ENCODE measurements at regions not wholly inside any gene's neighbourhood (a gene's known extent, or its start where the extent isn't known, plus 50 kb on each side); places are given as distances from the start of the nearest gene placed in this dataset.

DNA sequence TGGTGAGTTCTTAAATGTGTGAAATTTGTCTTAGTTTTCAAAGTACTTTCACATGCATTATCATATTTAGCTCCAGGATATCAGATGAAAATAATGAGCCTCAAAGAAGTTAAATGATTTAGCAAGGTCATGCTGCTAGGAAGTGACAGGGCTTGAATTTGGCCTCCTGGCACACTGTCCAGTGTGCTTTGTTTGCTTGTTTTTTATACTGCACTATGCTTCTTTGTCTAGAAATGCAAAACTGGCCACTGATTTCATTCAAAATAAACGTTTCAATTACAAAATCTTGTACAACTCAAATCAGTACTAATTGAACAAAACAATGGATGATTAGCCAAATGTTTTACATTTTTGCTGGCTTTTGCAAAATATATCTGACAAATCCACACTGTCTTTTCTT is 583.3 kb upstream of the CBLB start:
- Histone ChIP-seq H3K4me1 (no peaks in the 10 kb centered on the region), H3K4me3 (no peak overlapping the region), H3K27ac (no peak overlapping the region), H3K36me3 (replicated peaks in 1 of 2; ENCODE audit: insufficient read depth in 1 of 2, low read depth in 2 of 2) (no peaks in the 10 kb centered on the region), H3K27me3 (no peaks in the 10 kb centered on the region), H3K9me3 (no peaks in the 10 kb centered on the region)
- ATAC-seq (no peak), DNase-seq (no peak)
- TF ChIP-seq POLR2A (IDR thresholded peaks at IDR 0.05) = no peak
- TF ChIP-seq, protein P1, sequence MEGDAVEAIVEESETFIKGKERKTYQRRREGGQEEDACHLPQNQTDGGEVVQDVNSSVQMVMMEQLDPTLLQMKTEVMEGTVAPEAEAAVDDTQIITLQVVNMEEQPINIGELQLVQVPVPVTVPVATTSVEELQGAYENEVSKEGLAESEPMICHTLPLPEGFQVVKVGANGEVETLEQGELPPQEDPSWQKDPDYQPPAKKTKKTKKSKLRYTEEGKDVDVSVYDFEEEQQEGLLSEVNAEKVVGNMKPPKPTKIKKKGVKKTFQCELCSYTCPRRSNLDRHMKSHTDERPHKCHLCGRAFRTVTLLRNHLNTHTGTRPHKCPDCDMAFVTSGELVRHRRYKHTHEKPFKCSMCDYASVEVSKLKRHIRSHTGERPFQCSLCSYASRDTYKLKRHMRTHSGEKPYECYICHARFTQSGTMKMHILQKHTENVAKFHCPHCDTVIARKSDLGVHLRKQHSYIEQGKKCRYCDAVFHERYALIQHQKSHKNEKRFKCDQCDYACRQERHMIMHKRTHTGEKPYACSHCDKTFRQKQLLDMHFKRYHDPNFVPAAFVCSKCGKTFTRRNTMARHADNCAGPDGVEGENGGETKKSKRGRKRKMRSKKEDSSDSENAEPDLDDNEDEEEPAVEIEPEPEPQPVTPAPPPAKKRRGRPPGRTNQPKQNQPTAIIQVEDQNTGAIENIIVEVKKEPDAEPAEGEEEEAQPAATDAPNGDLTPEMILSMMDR (IDR thresholded peaks at IDR 0.05) = no peak
- WGBS, 2 donors = 6 to 10% methylated on average over 1 of the region's 1 CpG
- intact Hi-C loops (cut with DNase I) = no loop called here

DNA sequence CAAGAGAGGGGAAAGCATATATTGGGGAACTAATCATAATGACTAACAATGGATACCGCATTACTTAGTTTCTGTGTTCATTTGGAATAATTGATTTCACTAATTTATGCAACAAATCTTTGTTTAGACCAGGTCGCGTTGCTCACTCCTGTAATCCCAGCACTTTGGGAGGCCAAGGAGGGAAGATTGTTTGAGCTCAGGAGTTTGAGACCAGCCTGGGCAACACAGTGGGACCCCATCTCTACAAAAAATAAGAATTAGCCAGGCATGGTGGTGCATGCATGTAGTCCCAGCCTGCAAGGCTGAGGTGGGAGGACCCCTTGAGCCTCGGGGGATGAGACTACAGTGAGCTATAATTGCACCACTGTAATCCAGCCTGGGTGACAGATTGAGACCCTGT is 585.7 kb upstream of the CBLB start:
- Histone ChIP-seq H3K4me3 (no peak overlapping the region), H3K27me3 (no peaks in the 10 kb centered on the region), H3K36me3 (replicated peaks in 1 of 2; ENCODE audit: insufficient read depth in 1 of 2, low read depth in 2 of 2) (no peaks in the 10 kb centered on the region), H3K4me1 (no peaks in the 10 kb centered on the region), H3K9me3 (no peaks in the 10 kb centered on the region), H3K27ac (no peak overlapping the region)
- TF ChIP-seq, protein P1 (IDR thresholded peaks at IDR 0.05) = no peak
- no peak for TF ChIP-seq POLR2A (IDR thresholded peaks at IDR 0.05)
- WGBS, 2 donors = 67 to 76% methylated on average over 4 of the region's 4 CpGs
- intact Hi-C loops (cut with DNase I) = no loop called here
- ATAC-seq (no peak), DNase-seq (no peak)

DNA sequence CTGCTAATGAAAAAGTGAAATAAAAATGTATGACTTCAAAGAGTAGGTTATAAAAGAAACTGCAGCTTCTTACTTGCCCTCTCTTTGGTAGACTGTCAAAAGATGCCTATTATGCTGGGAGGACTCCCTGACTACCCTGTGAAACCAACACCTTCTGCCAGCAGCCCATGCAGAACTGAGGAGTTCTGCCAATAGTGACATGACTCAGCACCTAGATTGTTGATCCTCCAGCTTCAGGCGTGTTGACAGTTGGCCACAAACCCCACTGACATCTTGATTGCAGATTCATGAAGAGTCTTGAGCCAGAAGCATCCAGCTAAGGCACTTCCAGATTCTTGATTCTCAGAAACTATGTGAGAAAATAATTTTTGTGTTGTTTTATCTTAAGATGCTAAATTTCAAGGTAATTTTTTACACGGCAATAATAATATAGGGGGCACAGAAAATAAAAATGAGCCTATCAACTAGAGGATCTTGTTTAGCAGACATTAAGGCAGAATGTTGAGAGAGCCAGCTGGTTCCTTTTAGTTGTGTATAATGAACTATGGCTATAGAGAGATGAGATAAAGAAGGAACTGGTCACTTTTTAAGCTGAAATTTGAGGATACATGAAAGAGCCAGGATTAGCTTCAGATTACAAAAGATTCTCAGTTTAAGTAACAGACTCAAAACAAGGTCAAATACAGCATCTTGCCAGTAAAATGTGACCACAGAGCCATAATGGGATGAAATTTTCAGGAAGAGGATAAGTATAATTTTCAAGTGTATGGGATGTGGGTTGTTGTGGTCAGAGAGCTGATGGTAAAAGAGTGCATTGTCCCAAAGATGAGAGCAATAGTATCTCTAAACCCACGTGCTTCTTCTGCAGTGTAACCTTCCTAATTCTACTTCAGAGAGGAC is 588.7 kb upstream of the CBLB start:
- Histone ChIP-seq H3K36me3 (replicated peaks in 1 of 2; ENCODE audit: insufficient read depth in 1 of 2, low read depth in 2 of 2) (no peaks in the 10 kb centered on the region), H3K4me1 (no peaks in the 10 kb centered on the region), H3K4me3 (no peak overlapping the region), H3K27ac (no peak overlapping the region), H3K9me3 (no peaks in the 10 kb centered on the region), H3K27me3 (no peaks in the 10 kb centered on the region)
- intact Hi-C loops (cut with DNase I) = no loop called here
- TF ChIP-seq, protein P1 (IDR thresholded peaks at IDR 0.05) = no peak
- TF ChIP-seq POLR2A (IDR thresholded peaks at IDR 0.05) = no peak
- WGBS, 2 donors = 33 to 38% methylated on average over 3 of the region's 3 CpGs
- ATAC-seq (no peak), DNase-seq (peak in 3 of 4 donors; percentile 3 to 21 (median 6))

- Histone ChIP-seq H3K4me3 (no peak overlapping the region), H3K36me3 (replicated peaks in 1 of 2; ENCODE audit: insufficient read depth in 1 of 2, low read depth in 2 of 2) (no peaks in the 10 kb centered on the region), H3K27me3 (no peaks in the 10 kb centered on the region), H3K27ac (no peak overlapping the region), H3K9me3 (no peaks in the 10 kb centered on the region), H3K4me1 (no peaks in the 10 kb centered on the region)
- no peak for TF ChIP-seq POLR2A (IDR thresholded peaks at IDR 0.05)
- TF ChIP-seq, protein P1 (IDR thresholded peaks at IDR 0.05) = no peak
- ATAC-seq = no peak
- intact Hi-C loops (cut with DNase I) = no loop called here
- 67 to 70% methylated on average over 3 of the region's 3 CpGs for WGBS, 2 donors
- DNase-seq = no peak
These were observed 590.1 kb upstream of the CBLB start for GRCh38 chr3:106458952-106459351.

DNA sequence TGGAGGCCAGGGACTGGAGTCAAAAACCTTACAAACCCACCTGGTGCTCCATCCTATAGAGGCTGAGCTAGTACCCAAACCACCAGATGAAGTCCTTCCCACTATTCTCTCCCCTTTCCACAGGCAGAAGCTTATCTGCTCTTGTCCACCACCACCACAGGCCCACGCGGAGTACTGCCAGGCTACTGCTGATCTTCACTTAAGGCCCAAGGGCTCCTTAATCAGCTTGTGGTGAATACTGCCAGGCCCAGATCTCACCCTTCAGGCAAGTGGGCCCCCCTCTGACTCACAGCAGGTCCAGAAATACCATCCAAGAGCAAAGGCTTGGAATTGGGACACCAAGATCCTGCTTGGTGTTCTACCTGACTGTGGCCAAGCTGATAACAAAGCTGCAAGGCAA is 598.1 kb upstream of the CBLB start:
- DNase-seq (no peak), ATAC-seq (no peak)
- Histone ChIP-seq H3K9me3 (no peaks in the 10 kb centered on the region), H3K4me1 (no peaks in the 10 kb centered on the region), H3K36me3 (replicated peaks in 1 of 2; ENCODE audit: insufficient read depth in 1 of 2, low read depth in 2 of 2) (no peaks in the 10 kb centered on the region), H3K27ac (no peak overlapping the region), H3K27me3 (no peaks in the 10 kb centered on the region), H3K4me3 (no peak overlapping the region)
- WGBS, 2 donors = 100% methylated on average over 2 of the region's 2 CpGs
- intact Hi-C loops (cut with DNase I) = no loop called here
- TF ChIP-seq, protein P1 (IDR thresholded peaks at IDR 0.05) = no peak
- TF ChIP-seq POLR2A (IDR thresholded peaks at IDR 0.05) = no peak

All from body of pancreas (tissue), 4 donors.